GM12878 (cell line): ENCODE measurements at regions not wholly inside any gene's neighbourhood (a gene's known extent, or its start where the extent isn't known, plus 50 kb on each side); places are given as distances from the start of the nearest gene placed in this dataset.

Experiments
- ATAC-seq: fragments of 200-7000 bp; cut with Tn5 transposase; 3 replicates; pipeline ENCODE4 v1.9.1; 2020; ENCODE audit warnings: mild to moderate bottlenecking, moderate library complexity
- BruUV-seq: library from RNA; stranded (reverse); fragments of 400-500 nt; replicated peaks from 2 replicates; lab custom pipeline; 2021; lab: Mats Ljungman, UMichigan
- CTCF ChIA-PET: fragments of 300-600 bp; sonication (Branson Sonifier 250); formaldehyde crosslinking; extraction: SDS; loops from one replicate; lab custom pipeline; 2021; ENCODE audit warnings: inconsistent platforms; lab: Yijun Ruan, JAX
- POLR2A ChIA-PET: fragments of 350-600 bp; formaldehyde crosslinking; extraction: SDS; loops from one replicate; lab custom pipeline; 2021; ENCODE audit warnings: inconsistent platforms; lab: Charles Lee
- RAD21 ChIA-PET: fragments of 300-600 bp; sonication (Branson Sonifier 250); formaldehyde crosslinking; loops from one replicate; lab custom pipeline; 2023; ENCODE audit warnings: antibody characterized with exemption; ENCODE audit not compliant: unreplicated experiment; lab: Charles Lee
- SMC1A ChIA-PET: fragments of 300-600 bp; sonication (Branson Sonifier 250); formaldehyde crosslinking; loops from one replicate; lab custom pipeline; 2023; ENCODE audit not compliant: unreplicated experiment, uncharacterized antibody; lab: Charles Lee
- DNase-seq: peaks from one replicate; pipeline ENCODE4 v3.0.0-alpha.2; 2011; ENCODE audit warnings: low read depth, low spot score
- FAIRE-seq: peaks from 3 replicates; lab custom pipeline; 2011; peaks lifted over from hg19 to GRCh38; lab: Jason Lieb, UNC
- H2AFZ ChIP-seq: 2 replicates; pipeline ENCODE4 v1.6.0; 2011; ENCODE audit warnings: low read depth, low read length, control low read depth; ENCODE audit not compliant: control insufficient read depth
- H3K27ac ChIP-seq: 2 replicates; pipeline ENCODE4 v1.5.1; 2011; ENCODE audit warnings: control low read depth; ENCODE audit not compliant: control insufficient read depth, insufficient read depth
- H3K27me3 ChIP-seq, 2 experiments: replicated peaks in 1 of 2; 2 replicates each; pipeline versions ENCODE4 v1.6.0 to v1.6.1; 2011; ENCODE audit warnings: low read length in 1 of 2; ENCODE audit not compliant: control insufficient read depth in 2 of 2, insufficient read depth in 2 of 2
- H3K36me3 ChIP-seq, 2 experiments: 2 replicates each; pipeline ENCODE4 v1.5.1; 2011; ENCODE audit warnings: low read length in 1 of 2; ENCODE audit not compliant: control insufficient read depth in 2 of 2, insufficient read depth in 2 of 2
- H3K4me1 ChIP-seq: 2 replicates; pipeline ENCODE4 v1.6.1; 2011; ENCODE audit warnings: mild to moderate bottlenecking, low read length, moderate library complexity, mixed read lengths; ENCODE audit not compliant: control insufficient read depth, insufficient read depth
- H3K4me2 ChIP-seq: 2 replicates; pipeline ENCODE4 v1.6.0; 2011; ENCODE audit warnings: control low read depth; ENCODE audit not compliant: control insufficient read depth, insufficient read depth
- H3K4me3 ChIP-seq: fragments of 200-600 bp; sonication (generic); 2 replicates; pipeline ENCODE4 v1.5.1; 2016
- H3K79me2 ChIP-seq: 2 replicates; pipeline ENCODE4 v1.6.0; 2011; ENCODE audit warnings: low read length; ENCODE audit not compliant: control insufficient read depth, insufficient read depth
- H3K9ac ChIP-seq: 2 replicates; pipeline ENCODE4 v1.8.0; 2011; ENCODE audit warnings: low read length, control low read depth, mixed read lengths; ENCODE audit not compliant: control insufficient read depth, insufficient read depth
- H3K9me3 ChIP-seq: replicated peaks from 3 replicates; pipeline ENCODE4 v1.5.1; 2011; ENCODE audit warnings: mild to moderate bottlenecking, low read length; ENCODE audit not compliant: control insufficient read depth, insufficient read depth
- H4K20me1 ChIP-seq: 2 replicates; pipeline ENCODE4 v1.6.0; 2011; ENCODE audit not compliant: control insufficient read depth, insufficient read depth
- BMI1 ChIP-seq: fragments of 450-650 bp; IDR thresholded peaks from 2 replicates; pipeline ENCODE4 v1.6.1; 2016; ENCODE audit warnings: mild to moderate bottlenecking, moderate library complexity, borderline replicate concordance
- CHD2 ChIP-seq: IDR thresholded peaks from 2 replicates; pipeline ENCODE4 v1.6.1; 2011; ENCODE audit warnings: low read depth, low read length, improper control_type of control experiment, borderline replicate concordance
- IKZF2 ChIP-seq, 2 experiments: fragments of 450-650 bp; IDR thresholded peaks; 2 replicates each; pipeline ENCODE4 v1.6.1; 2017; ENCODE audit warnings: mild to moderate bottlenecking in 2 of 2, moderate library complexity in 2 of 2
- JUND ChIP-seq: IDR thresholded peaks from 2 replicates; pipeline ENCODE4 v1.6.1; 2012; ENCODE audit warnings: low read depth, mild to moderate bottlenecking, low read length, improper control_type of control experiment, moderate library complexity
- KDM1A ChIP-seq: fragments of 200-600 bp; sonication (generic); IDR thresholded peaks from 2 replicates; pipeline ENCODE4 v1.6.1; 2016; ENCODE audit warnings: borderline replicate concordance
- NBN ChIP-seq: fragments of 450-650 bp; IDR thresholded peaks from 2 replicates; pipeline ENCODE4 v1.6.1; 2016
- NFYA ChIP-seq: IDR thresholded peaks from 2 replicates; pipeline ENCODE4 v1.6.1; 2011; ENCODE audit warnings: low read depth, mild to moderate bottlenecking, low read length, improper control_type of control experiment, borderline replicate concordance
- RAD21 ChIP-seq: IDR thresholded peaks from 2 replicates; pipeline ENCODE4 v1.6.1; 2011; ENCODE audit warnings: mild to moderate bottlenecking, low read depth, low read length, moderate library complexity; ENCODE audit not compliant: insufficient read depth
- RCOR1 ChIP-seq: conservative IDR thresholded peaks from 2 replicates; pipeline ENCODE4 v1.6.1; 2012; ENCODE audit warnings: low read depth, low read length, improper control_type of control experiment
- SIX5 ChIP-seq: IDR thresholded peaks from 2 replicates; pipeline ENCODE4 v1.6.1; 2011; ENCODE audit warnings: mild to moderate bottlenecking, low read depth, low read length, moderate library complexity; ENCODE audit not compliant: severe bottlenecking
- WRNIP1 ChIP-seq: IDR thresholded peaks from 2 replicates; pipeline ENCODE4 v1.6.1; 2011; ENCODE audit warnings: low read depth, low read length, improper control_type of control experiment, borderline replicate concordance
- ZZZ3 ChIP-seq: IDR thresholded peaks from 2 replicates; pipeline ENCODE4 v1.6.1; 2011; ENCODE audit warnings: low read depth; ENCODE audit not compliant: control insufficient read depth, insufficient read length
- WGBS: methylation state at CpG from one replicate; pipeline ENCODE4 v1.1.6; 2016; ENCODE audit warnings: low lambda C conversion rate; ENCODE audit not compliant: insufficient replicate concordance, insufficient coverage; ENCODE audit errors: missing lambda C conversion rate; 5-methylcytosine and 5-hydroxymethylcytosine counted together
- in situ Hi-C: fragments of 300-500 bp; cut with MboI; formaldehyde crosslinking; loops from 9 replicates; pipeline ENCODE4 v1.14.3; 2018; ENCODE audit warnings: mixed read lengths
- intact Hi-C: fragments of 100-400 bp; cut with micrococcal nuclease; formaldehyde crosslinking; loops from one replicate; pipeline ENCODE4 v1.14.2; 2022; ENCODE audit not compliant: unreplicated experiment
- TF ChIP-seq, protein P1 (sequence below): IDR thresholded peaks from 2 replicates; pipeline ENCODE4 v1.6.1; 2012; ENCODE audit warnings: low read depth, low read length, improper control_type of control experiment
- TF ChIP-seq, protein P2 (sequence below): IDR thresholded peaks from 2 replicates; pipeline ENCODE4 v1.6.1; 2012; ENCODE audit warnings: mild to moderate bottlenecking, low read depth, low read length
- TF ChIP-seq, protein P3 (sequence below): fragments of 150-350 bp; IDR thresholded peaks from 2 replicates; pipeline ENCODE4 v1.6.1; 2014; ENCODE audit warnings: mild to moderate bottlenecking, low read depth, low read length
- TF ChIP-seq, protein P4 (sequence below): fragments of 450-650 bp; conservative IDR thresholded peaks from 2 replicates; pipeline ENCODE4 v1.6.1; 2017; ENCODE audit warnings: mild to moderate bottlenecking, moderate library complexity
- TF ChIP-seq, protein P5 (sequence below): fragments of 450-650 bp; IDR thresholded peaks from 2 replicates; pipeline ENCODE4 v1.6.1; 2016; ENCODE audit warnings: mild to moderate bottlenecking

DNA sequence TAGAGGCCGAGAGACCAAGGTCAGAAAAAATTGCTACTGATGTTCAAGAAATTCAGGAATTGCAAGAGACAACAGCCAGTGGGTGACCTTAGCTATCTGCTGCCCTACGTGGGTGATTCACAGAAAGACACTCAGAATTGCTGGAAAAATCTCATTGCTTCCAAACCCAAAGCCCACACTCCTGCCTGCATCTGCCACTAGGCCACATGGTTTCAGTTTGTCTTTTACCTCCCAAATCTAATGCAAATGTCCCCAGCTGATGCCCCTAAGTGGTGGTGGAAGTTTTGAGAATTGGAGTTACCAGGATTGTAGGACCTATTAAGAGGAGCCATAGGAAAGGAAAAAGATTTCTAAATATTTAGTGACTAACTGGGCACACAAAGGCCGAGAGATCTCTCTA, 341.5 kb upstream of the CHRM3 start:
- no peaks in the 10 kb centered on the region for H3K27me3 ChIP-seq
- BruUV-seq: no TSS peak
- RAD21 ChIA-PET: no interaction called here
- in situ Hi-C loops: no loop called here
- no peak overlapping the region for H2AFZ ChIP-seq
- no peak overlapping the region for H3K4me2 ChIP-seq
- no peak overlapping the region for H3K27ac ChIP-seq
- DNase-seq (no peak), FAIRE-seq (no peak), ATAC-seq (no peak)
- intact Hi-C loops: no loop called here
- SMC1A ChIA-PET: no interaction called here
- POLR2A ChIA-PET: interaction anchor here (0.7 kb wide), 1 partner anchor 63 kb away, joined by 3 read pairs; no protein-coding TSS in a partner anchor
- H3K4me3 ChIP-seq: no peak overlapping the region
- H3K36me3 ChIP-seq: no peaks in the 10 kb centered on the region
- no peak overlapping the region for H3K9ac ChIP-seq
- H3K4me1 ChIP-seq: no peaks in the 10 kb centered on the region
- H3K9me3 ChIP-seq: no peaks in the 10 kb centered on the region
- WGBS: 2% methylated on average over 3 of the region's 3 CpGs
- H4K20me1 ChIP-seq: no peaks in the 10 kb centered on the region
- CTCF ChIA-PET: no interaction called here
- H3K79me2 ChIP-seq: no peaks in the 10 kb centered on the region
- TF ChIP-seq, protein P1, sequence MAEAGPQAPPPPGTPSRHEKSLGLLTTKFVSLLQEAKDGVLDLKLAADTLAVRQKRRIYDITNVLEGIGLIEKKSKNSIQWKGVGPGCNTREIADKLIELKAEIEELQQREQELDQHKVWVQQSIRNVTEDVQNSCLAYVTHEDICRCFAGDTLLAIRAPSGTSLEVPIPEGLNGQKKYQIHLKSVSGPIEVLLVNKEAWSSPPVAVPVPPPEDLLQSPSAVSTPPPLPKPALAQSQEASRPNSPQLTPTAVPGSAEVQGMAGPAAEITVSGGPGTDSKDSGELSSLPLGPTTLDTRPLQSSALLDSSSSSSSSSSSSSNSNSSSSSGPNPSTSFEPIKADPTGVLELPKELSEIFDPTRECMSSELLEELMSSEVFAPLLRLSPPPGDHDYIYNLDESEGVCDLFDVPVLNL: no peak
- no peak for TF ChIP-seq RAD21
- TF ChIP-seq NFYA: no peak
- no peak for TF ChIP-seq BMI1
- TF ChIP-seq KDM1A: no peak
- no peak for TF ChIP-seq WRNIP1
- TF ChIP-seq NBN: no peak
- TF ChIP-seq CHD2: no peak
- TF ChIP-seq SIX5: no peak
- TF ChIP-seq IKZF2 (IDR thresholded peaks at IDR 0.05): no peak
- TF ChIP-seq, protein P2, sequence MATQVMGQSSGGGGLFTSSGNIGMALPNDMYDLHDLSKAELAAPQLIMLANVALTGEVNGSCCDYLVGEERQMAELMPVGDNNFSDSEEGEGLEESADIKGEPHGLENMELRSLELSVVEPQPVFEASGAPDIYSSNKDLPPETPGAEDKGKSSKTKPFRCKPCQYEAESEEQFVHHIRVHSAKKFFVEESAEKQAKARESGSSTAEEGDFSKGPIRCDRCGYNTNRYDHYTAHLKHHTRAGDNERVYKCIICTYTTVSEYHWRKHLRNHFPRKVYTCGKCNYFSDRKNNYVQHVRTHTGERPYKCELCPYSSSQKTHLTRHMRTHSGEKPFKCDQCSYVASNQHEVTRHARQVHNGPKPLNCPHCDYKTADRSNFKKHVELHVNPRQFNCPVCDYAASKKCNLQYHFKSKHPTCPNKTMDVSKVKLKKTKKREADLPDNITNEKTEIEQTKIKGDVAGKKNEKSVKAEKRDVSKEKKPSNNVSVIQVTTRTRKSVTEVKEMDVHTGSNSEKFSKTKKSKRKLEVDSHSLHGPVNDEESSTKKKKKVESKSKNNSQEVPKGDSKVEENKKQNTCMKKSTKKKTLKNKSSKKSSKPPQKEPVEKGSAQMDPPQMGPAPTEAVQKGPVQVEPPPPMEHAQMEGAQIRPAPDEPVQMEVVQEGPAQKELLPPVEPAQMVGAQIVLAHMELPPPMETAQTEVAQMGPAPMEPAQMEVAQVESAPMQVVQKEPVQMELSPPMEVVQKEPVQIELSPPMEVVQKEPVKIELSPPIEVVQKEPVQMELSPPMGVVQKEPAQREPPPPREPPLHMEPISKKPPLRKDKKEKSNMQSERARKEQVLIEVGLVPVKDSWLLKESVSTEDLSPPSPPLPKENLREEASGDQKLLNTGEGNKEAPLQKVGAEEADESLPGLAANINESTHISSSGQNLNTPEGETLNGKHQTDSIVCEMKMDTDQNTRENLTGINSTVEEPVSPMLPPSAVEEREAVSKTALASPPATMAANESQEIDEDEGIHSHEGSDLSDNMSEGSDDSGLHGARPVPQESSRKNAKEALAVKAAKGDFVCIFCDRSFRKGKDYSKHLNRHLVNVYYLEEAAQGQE: no peak
- TF ChIP-seq, protein P3, sequence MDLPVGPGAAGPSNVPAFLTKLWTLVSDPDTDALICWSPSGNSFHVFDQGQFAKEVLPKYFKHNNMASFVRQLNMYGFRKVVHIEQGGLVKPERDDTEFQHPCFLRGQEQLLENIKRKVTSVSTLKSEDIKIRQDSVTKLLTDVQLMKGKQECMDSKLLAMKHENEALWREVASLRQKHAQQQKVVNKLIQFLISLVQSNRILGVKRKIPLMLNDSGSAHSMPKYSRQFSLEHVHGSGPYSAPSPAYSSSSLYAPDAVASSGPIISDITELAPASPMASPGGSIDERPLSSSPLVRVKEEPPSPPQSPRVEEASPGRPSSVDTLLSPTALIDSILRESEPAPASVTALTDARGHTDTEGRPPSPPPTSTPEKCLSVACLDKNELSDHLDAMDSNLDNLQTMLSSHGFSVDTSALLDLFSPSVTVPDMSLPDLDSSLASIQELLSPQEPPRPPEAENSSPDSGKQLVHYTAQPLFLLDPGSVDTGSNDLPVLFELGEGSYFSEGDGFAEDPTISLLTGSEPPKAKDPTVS: no peak
- TF ChIP-seq ZZZ3: no peak
- TF ChIP-seq, protein P4, sequence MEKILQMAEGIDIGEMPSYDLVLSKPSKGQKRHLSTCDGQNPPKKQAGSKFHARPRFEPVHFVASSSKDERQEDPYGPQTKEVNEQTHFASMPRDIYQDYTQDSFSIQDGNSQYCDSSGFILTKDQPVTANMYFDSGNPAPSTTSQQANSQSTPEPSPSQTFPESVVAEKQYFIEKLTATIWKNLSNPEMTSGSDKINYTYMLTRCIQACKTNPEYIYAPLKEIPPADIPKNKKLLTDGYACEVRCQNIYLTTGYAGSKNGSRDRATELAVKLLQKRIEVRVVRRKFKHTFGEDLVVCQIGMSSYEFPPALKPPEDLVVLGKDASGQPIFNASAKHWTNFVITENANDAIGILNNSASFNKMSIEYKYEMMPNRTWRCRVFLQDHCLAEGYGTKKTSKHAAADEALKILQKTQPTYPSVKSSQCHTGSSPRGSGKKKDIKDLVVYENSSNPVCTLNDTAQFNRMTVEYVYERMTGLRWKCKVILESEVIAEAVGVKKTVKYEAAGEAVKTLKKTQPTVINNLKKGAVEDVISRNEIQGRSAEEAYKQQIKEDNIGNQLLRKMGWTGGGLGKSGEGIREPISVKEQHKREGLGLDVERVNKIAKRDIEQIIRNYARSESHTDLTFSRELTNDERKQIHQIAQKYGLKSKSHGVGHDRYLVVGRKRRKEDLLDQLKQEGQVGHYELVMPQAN: no peak
- TF ChIP-seq RCOR1: no peak
- TF ChIP-seq, protein P5, sequence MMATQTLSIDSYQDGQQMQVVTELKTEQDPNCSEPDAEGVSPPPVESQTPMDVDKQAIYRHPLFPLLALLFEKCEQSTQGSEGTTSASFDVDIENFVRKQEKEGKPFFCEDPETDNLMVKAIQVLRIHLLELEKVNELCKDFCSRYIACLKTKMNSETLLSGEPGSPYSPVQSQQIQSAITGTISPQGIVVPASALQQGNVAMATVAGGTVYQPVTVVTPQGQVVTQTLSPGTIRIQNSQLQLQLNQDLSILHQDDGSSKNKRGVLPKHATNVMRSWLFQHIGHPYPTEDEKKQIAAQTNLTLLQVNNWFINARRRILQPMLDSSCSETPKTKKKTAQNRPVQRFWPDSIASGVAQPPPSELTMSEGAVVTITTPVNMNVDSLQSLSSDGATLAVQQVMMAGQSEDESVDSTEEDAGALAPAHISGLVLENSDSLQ: no peak
- TF ChIP-seq JUND: no peak
